RWPE2 (cell line): ENCODE measurements at regions not wholly inside any gene's neighbourhood (a gene's known extent, or its start where the extent isn't known, plus 50 kb on each side); places are given as distances from the start of the nearest gene placed in this dataset.

ENCODE experiments used
- ATAC-seq: fragments of 200-7000 bp; cut with Tn5 transposase; 3 replicates; pipeline ENCODE4 v1.9.1; 2021; ENCODE audit warnings: low read depth
- DNase-seq: peaks from one replicate; pipeline ENCODE4 v3.0.0-alpha.2; 2020; ENCODE audit warnings: low spot score
- H3K27ac ChIP-seq: fragments of 450-650 bp; 2 replicates; pipeline ENCODE4 v1.5.1; 2017; ENCODE audit warnings: mild to moderate bottlenecking; ENCODE audit not compliant: poor library complexity, severe bottlenecking
- H3K27me3 ChIP-seq: fragments of 250-450 bp; sonication (Bioruptor Pico); 2 replicates; pipeline ENCODE4 v1.5.1; 2021; ENCODE audit warnings: mild to moderate bottlenecking, moderate library complexity; ENCODE audit not compliant: insufficient read depth, poor library complexity, severe bottlenecking
- H3K36me3 ChIP-seq: fragments of 250-450 bp; sonication (Bioruptor Pico); 2 replicates; pipeline ENCODE4 v1.5.1; 2020; ENCODE audit warnings: low read depth, mild to moderate bottlenecking, moderate library complexity
- H3K4me1 ChIP-seq: fragments of 250-450 bp; sonication (Bioruptor Pico); 2 replicates; pipeline ENCODE4 v1.5.1; 2021; ENCODE audit warnings: mild to moderate bottlenecking, moderate library complexity; ENCODE audit not compliant: insufficient read depth, poor library complexity, severe bottlenecking
- H3K4me3 ChIP-seq: fragments of 250-450 bp; sonication (Bioruptor Pico); 2 replicates; pipeline ENCODE4 v1.5.1; 2021; ENCODE audit warnings: mild to moderate bottlenecking, moderate library complexity; ENCODE audit not compliant: severe bottlenecking
- H3K9me3 ChIP-seq: fragments of 250-450 bp; sonication (Bioruptor Pico); 2 replicates; pipeline ENCODE4 v1.5.1; 2021; ENCODE audit warnings: mild to moderate bottlenecking, moderate library complexity; ENCODE audit not compliant: severe bottlenecking
- TF ChIP-seq, protein P1 (sequence below): fragments of 450-650 bp; IDR thresholded peaks from one replicate; pipeline ENCODE4 v1.5.1; 2017; ENCODE audit warnings: mild to moderate bottlenecking, moderate library complexity; ENCODE audit not compliant: poor library complexity, severe bottlenecking

- H3K36me3 ChIP-seq = no peaks in the 10 kb centered on the region
- peaks cover 5% of the 10 kb centered on the region for H3K27me3 ChIP-seq
- no peak overlapping the region for H3K4me3 ChIP-seq
- H3K9me3 ChIP-seq = no peaks in the 10 kb centered on the region
- DNase-seq = no peak
- TF ChIP-seq, protein P1, sequence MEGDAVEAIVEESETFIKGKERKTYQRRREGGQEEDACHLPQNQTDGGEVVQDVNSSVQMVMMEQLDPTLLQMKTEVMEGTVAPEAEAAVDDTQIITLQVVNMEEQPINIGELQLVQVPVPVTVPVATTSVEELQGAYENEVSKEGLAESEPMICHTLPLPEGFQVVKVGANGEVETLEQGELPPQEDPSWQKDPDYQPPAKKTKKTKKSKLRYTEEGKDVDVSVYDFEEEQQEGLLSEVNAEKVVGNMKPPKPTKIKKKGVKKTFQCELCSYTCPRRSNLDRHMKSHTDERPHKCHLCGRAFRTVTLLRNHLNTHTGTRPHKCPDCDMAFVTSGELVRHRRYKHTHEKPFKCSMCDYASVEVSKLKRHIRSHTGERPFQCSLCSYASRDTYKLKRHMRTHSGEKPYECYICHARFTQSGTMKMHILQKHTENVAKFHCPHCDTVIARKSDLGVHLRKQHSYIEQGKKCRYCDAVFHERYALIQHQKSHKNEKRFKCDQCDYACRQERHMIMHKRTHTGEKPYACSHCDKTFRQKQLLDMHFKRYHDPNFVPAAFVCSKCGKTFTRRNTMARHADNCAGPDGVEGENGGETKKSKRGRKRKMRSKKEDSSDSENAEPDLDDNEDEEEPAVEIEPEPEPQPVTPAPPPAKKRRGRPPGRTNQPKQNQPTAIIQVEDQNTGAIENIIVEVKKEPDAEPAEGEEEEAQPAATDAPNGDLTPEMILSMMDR = no peak
- no peak for ATAC-seq
- no peaks in the 10 kb centered on the region for H3K4me1 ChIP-seq
- H3K27ac ChIP-seq = no peak overlapping the region
Measured at GRCh38 chr17:34733333-34733732, 154.0 kb downstream of the TMEM132E start.

GRCh38 chr17:34730816-34731215, 151.4 kb downstream of the TMEM132E start:
- no peak overlapping the region for H3K27ac ChIP-seq
- DNase-seq = no peak
- no peak for ATAC-seq
- H3K4me1 ChIP-seq = no peaks in the 10 kb centered on the region
- TF ChIP-seq, protein P1 = no peak
- peaks cover 5% of the 10 kb centered on the region for H3K27me3 ChIP-seq
- no peaks in the 10 kb centered on the region for H3K9me3 ChIP-seq
- H3K36me3 ChIP-seq = no peaks in the 10 kb centered on the region
- no peak overlapping the region for H3K4me3 ChIP-seq

DNA sequence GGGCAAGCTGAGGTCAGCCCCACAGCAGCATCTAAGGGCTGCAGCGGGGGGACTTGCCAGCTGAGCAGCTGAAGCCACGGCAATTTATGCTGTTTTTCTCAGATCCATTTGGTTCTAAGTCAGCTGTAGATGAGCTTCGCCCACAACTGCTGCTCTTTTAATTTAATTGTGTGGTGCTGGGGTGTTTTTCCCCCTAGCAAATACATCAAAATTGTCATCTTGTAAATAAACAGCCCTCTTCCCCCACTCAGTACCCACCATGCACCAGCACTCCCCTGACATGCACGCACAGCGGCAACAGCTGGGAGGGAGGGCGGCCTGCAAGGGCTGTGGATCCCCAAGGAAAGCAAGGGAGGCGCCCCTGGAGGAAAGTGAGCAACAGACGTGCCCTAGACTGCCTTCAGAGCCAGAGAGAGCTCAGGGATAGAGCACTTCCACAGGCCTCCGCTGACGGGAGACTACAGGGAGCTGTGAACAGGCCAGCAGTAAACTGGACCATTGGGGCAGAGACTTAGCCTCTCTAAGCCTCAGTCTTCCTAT, 149.5 kb downstream of the TMEM132E start:
- Histone ChIP-seq H3K4me3 (no peak overlapping the region), H3K9me3 (no peaks in the 10 kb centered on the region), H3K4me1 (no peaks in the 10 kb centered on the region), H3K36me3 (no peaks in the 10 kb centered on the region), H3K27ac (no peak overlapping the region), H3K27me3 (no peaks in the 10 kb centered on the region)
- ATAC-seq = no peak
- DNase-seq = no peak
- TF ChIP-seq, protein P1 = no peak

DNA sequence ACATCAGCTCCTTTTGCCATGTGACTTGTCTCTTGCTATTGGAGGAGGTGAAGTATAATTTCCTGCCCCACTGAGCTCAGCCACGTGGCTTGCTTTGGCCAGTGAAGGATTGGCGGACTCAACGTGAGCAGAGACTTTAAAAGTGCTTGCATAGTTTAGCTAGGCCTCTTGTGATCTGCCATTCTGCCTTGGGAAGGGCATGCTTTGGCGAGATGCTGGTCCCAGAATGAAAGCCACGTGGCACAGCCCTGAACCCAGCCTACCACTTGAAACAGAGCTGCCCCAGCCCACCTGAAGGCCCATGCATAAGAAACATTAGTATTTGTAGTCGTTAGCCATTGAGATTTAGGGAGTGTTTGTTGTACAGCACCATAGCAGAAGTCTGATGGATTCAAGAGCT, 148.2 kb downstream of the TMEM132E start:
- ATAC-seq (no peak), DNase-seq (no peak)
- no peak overlapping the region for H3K4me3 ChIP-seq
- no peaks in the 10 kb centered on the region for H3K36me3 ChIP-seq
- no peaks in the 10 kb centered on the region for H3K9me3 ChIP-seq
- H3K27me3 ChIP-seq = no peaks in the 10 kb centered on the region
- H3K27ac ChIP-seq = no peak overlapping the region
- H3K4me1 ChIP-seq = no peaks in the 10 kb centered on the region
- TF ChIP-seq, protein P1 = no peak

DNA sequence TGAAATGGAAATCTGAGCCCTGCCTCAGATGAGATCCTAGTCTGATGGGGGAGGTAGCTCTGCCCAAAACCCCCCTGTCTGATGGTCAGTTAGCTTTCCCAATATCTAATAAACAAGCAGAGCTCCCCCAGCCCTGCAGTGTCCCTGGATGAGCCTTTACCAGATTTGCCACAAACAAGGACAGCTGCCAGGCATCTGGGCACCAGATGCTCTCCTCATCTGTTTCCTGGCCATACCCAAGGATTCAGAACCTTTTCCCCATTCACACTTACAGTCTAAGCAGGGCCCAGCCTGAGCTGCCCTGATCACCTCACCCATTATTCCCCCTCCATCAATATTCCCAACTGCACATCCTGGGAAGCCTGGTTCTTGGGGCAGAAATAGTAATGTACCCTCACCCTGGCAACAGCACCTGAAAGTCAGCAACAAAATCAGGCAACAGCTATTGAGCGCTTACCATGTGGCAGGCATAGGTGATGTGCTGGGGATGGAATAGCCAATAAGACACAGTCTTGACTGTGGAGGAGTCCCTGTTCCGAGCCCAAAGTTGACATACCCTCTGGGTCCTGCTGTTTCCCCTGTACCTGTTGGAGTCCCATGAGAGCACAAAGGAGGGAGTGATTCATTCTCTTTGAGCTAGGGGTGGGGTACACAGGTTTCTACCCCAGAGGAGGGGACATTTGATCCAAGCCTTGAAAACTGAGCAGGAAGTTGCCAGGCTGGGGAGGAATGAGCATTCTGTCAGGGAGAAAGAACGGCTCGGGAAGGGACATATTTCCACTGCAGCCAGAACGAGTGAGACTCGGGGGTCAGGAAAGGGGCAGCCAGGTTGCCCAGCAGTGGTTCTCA, 147.4 kb downstream of the TMEM132E start:
- H3K27ac ChIP-seq = no peak overlapping the region
- TF ChIP-seq, protein P1 = no peak
- H3K36me3 ChIP-seq = no peaks in the 10 kb centered on the region
- no peaks in the 10 kb centered on the region for H3K9me3 ChIP-seq
- DNase-seq (no peak), ATAC-seq (no peak)
- H3K4me1 ChIP-seq = no peaks in the 10 kb centered on the region
- no peak overlapping the region for H3K4me3 ChIP-seq
- H3K27me3 ChIP-seq = no peaks in the 10 kb centered on the region
